ENCODE measurements at regions not wholly inside any gene's neighbourhood (a gene's known extent, or its start where the extent isn't known, plus 50 kb on each side); places are given as distances from the start of the nearest gene placed in this dataset.

DNA sequence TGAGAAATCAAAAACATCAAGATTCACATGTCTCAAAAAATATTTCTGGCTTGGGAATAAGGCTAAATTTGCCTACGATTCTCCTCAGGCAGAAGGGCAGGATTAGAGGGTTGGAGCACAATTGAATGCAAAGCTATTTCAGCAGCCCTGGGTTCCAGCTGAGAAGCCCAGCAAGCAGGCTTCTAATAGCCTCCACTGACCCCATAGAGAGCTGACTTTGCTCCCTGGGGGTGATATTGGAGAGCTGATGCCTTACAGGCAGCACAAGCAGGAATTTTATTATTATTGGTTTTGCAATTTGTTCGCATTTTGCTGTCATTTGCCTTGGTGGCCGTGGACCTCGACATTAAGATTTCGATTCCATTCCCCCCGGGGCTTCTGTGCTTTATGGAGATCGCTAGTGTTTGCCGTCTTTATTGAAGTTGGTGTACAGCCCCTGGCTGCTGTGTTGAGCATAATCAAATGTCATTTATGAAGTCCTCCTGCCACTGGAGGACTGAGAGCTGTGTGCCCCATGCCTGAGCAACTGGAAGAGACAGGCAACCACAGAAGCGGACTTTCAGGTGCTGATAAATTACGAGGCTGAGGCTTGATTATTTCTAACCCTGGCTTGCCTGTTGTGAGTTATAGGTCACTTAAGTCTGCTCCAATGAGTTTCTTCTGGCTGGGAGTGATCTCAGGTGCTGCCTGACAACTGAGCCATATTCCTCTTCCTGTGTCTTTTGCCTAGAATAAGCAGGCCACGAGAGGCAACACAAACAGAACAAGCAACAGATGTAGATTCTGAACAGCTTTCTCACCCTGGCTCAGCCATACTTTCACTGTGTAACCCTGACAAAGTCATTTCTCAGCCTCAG lies 518.4 kb upstream of the CAMK1G start:
- no peak for DNase-seq (ENCODE audit: low spot score)

- DNase-seq (ENCODE audit: low spot score): no peak
These were observed 511.0 kb upstream of the CAMK1G start for GRCh38 chr1:209072481-209072880.

- DNase-seq (ENCODE audit: low spot score): no peak
These were observed 509.6 kb upstream of the CAMK1G start for GRCh38 chr1:209073879-209074278.

- DNase-seq (ENCODE audit: low spot score): no peak
These were observed 508.8 kb upstream of the CAMK1G start for GRCh38 chr1:209074575-209075250.

DNA sequence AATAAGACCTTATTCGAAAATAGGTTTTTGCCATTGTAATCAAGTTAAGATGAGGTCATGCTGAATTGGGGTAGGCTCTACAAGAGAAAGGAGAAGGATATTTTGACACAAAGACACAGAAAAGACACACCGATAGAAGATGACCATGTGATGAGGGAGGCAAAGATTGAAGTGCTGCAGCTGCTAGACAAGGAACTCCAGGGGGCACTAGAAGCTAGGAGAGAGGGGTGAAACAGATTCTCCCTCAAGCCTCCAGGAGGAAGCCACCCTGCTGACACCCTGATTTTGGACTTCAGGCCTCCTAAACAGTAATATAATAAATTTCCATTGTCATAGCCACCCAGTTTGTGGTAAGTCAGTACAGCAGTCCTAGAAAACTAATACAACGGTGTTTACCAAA lies 506.8 kb upstream of the CAMK1G start:
- no peak for DNase-seq (ENCODE audit: low spot score)

DNA sequence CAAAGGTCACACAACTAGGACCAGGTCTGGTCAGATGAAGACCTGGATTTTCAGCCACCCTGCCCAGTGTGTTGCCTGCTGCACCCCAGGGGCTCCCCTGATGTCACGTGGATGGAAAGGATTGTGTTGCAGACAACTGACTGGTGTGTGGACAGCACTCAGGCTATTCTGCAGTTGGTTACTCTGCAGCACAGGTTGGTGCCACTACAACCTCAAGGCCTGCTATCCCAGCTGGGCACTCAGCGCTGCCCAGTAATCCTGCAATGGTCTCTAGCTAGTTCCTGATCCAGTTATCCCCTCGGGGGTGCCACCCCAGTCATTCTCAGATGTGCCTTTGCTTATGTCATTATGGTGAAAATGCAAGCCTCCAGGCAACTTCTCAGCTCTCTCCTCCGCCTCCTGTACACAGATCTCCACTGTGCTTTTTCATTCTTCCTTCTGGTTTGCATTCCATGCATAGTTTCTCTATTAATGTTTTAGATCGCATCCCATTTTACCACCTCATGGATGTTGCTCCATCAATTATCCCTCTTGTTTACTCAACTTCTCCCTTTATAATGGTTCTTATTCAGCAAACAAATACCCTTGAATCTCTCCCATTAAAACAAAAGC lies 503.2 kb upstream of the CAMK1G start:
- DNase-seq (ENCODE audit: low spot score): no peak

DNA sequence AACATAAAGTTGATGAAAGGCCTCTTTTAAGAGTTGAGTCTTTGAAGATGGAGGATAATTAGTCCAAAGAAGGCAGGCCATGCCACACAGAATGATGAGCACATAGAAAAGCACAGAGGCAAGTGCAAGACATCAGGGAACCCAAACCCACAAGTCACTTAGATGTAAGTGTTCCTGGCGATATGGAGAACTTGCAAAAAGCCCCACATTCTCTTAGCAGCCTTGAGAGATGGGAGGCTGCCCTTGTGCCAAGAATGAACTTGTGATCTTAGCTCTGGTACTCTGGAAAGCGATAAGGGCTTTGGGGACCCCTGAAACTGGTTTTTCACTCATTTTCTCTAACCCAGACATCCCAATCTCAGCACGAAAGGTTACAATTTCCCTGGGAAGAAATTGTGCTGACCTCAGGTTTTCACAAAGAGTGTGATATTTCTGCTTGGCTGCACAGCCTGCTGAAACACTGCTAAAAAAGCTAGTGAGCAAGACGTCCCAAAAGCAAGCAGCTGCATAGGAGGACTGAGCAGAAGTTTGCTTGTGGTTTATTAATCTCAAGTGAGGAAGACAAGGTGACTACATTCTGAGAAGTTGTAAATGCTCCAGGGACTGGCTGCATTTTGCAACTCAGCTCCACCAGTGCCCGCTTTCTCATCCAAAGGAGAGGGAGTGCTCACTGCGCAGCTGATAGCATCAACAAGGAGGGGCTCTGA lies 496.9 kb upstream of the CAMK1G start:
- DNase-seq (ENCODE audit: low spot score): no peak

- DNase-seq (ENCODE audit: low spot score): no peak
These were observed 489.1 kb upstream of the CAMK1G start for GRCh38 chr1:209094384-209094783.

GRCh38 chr1:209095627-209096595 lies 487.6 kb upstream of the CAMK1G start:
- DNase-seq (ENCODE audit: low spot score): no peak

- DNase-seq (ENCODE audit: low spot score): no peak
These were observed 483.1 kb upstream of the CAMK1G start for GRCh38 chr1:209100460-209100859.

DNA sequence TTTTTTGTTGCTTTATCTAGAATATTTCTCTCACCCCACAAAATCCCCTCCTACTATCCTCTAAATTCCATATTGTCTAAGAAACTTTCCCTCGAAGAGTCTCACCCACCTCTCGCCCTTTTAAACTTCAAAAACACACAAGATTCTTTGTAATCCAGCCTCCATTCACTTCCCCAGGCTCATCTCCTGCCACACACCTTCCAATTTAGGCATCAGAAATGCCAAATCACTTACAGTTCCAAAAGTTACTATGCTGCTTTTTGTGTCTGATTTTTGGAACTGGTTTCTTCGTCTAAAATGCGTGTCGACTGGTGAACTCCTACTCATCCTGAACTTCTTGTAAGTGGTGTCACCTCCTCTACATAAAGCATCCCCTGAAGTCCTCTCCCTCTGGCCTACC lies 482.4 kb upstream of the CAMK1G start:
- DNase-seq (ENCODE audit: low spot score): no peak

- no peak for DNase-seq (ENCODE audit: low spot score)
These were observed 481.4 kb upstream of the CAMK1G start for GRCh38 chr1:209102120-209102519.

GRCh38 chr1:209102531-209102930 lies 481.0 kb upstream of the CAMK1G start:
- no peak for DNase-seq (ENCODE audit: low spot score)

- DNase-seq (ENCODE audit: low spot score): no peak
These were observed 480.4 kb upstream of the CAMK1G start for GRCh38 chr1:209103092-209103491.

- DNase-seq (ENCODE audit: low spot score): no peak
These were observed 478.9 kb upstream of the CAMK1G start for GRCh38 chr1:209104646-209105045.

DNA sequence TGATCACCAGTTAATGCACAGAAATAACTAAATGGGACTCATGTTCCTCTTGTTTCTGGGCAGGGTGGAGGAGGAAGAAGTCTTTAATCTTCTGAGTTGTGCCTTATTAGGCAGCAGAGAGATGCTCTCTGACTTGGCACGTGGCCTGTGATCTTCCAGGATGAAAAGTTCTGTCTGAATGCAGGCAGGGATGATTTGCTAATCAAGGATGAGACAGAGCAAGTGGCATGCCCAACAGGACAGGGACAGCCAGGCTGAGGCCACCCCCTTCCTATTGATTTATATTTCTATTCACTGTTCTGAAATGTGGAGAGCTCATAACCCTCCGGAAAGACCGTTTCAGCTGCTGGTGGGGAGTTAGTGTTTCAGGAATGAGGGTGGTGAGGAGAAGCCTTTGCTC lies 477.8 kb upstream of the CAMK1G start:
- DNase-seq (ENCODE audit: low spot score): no peak

DNA sequence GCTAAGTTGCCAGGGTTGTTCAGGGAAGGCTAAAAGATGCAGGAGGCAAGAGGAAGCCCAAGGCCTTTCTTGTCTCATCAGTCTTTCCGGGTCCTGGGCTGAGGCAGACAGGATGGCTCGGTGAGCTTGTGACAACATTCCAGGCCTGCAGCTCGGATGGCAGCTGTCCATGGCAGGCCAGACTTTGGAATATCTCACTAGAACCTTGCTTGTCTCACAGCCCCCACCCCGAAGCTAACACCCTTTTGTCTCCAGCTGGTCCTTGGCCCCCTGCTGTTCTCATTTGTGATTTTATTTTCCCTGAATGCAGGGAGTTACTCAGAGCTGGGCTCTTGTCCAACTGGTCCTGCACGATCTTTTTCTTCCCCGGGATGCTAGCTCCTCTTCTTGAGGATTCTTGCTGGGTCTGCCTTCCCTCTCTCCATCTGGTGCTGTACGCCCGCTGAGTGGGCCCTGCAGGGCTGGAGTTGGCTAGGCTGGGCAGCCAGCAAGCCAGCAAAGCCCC lies 477.2 kb upstream of the CAMK1G start:
- no peak for DNase-seq (ENCODE audit: low spot score)

DNA sequence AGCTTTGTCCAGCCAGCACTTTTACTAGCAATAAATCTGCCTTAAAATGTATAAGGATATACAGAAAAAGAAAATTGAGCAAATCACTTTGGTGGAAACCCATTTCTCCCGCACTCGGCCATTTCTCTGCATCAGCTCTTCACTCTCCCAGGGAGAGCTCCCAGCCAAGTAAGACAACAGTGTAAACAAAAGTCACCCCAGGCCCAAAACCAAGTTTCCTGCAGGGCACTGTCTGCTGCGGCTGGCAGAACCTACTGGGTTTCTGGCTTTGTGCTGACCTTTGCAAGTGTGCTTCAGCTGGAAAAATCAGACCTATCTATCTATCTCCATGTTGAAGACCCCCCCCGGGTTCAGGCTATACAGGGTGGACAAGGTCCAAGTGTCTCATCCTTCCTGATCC lies 476.7 kb upstream of the CAMK1G start:
- no peak for DNase-seq (ENCODE audit: low spot score)

- no peak for DNase-seq (ENCODE audit: low spot score)
These were observed 476.0 kb upstream of the CAMK1G start for GRCh38 chr1:209107535-209107934.

- no peak for DNase-seq (ENCODE audit: low spot score)
These were observed 474.3 kb upstream of the CAMK1G start for GRCh38 chr1:209109001-209109785.
